ENCODE measurements at regions not wholly inside any gene's neighbourhood (a gene's known extent, or its start where the extent isn't known, plus 50 kb on each side); places are given as distances from the start of the nearest gene placed in this dataset.

- Histone ChIP-seq H3K9ac (replicated peaks; ENCODE audit: extremely low read depth, insufficient read depth, low read length) (no peak overlapping the region), H3K36me3 (ENCODE audit: control insufficient read depth in 2 of 2, extremely low read depth in 1 of 2, insufficient read depth in 2 of 2, low read length in 2 of 2) (no peaks in the 10 kb centered on the region), H3K9me3 (replicated peaks; ENCODE audit: control insufficient read depth, insufficient read depth, low read length) (no peaks in the 10 kb centered on the region), H3K27ac (ENCODE audit: insufficient read depth, low read depth, low read length) (no peak overlapping the region), H3K4me3 (replicated peaks in 1 of 3; ENCODE audit: insufficient read depth in 1 of 3, low read depth in 1 of 3, low read length in 3 of 3) (no peak overlapping the region), H3K4me1 (ENCODE audit: control insufficient read depth, extremely low read depth, insufficient read depth, low read length) (no peaks in the 10 kb centered on the region), H3K4me2 (ENCODE audit: insufficient read depth, low read length) (no peak overlapping the region), H3K9me1 (replicated peaks; ENCODE audit: control insufficient read depth, extremely low read depth, insufficient read depth, low read length) (no peaks in the 10 kb centered on the region), H3K79me2 (ENCODE audit: control insufficient read depth, insufficient read depth, low read length) (no peaks in the 10 kb centered on the region), H2AFZ (ENCODE audit: low read depth, low read length) (no peak overlapping the region), H3K27me3 (ENCODE audit: control insufficient read depth in 2 of 2, insufficient read depth in 2 of 2, low read length in 2 of 2) (no peaks in the 10 kb centered on the region), H4K20me1 (replicated peaks; ENCODE audit: control insufficient read depth, extremely low read depth, insufficient read depth, low read length) (no peaks in the 10 kb centered on the region)
- intact Hi-C loops (cut with micrococcal nuclease), result no loop called here
- dilution Hi-C loops (cut with MboI; ENCODE audit: extremely low pct_ligation_motif_present, low sequenced_read_pairs), result no loop called here
- FAIRE-seq, result no peak
- DNase-seq (ENCODE audit: low read depth, low spot score), result no peak
- no TSS peak for BruUV-seq (replicated peaks)
- POLR2A ChIA-PET, result no interaction called here
- CTCF ChIA-PET, result interaction anchor here (1.0 kb wide), 1 partner anchor 12 kb away, joined by 3 read pairs; no protein-coding TSS in a partner anchor
- no peak for TF ChIP-seq GATA2 (IDR thresholded peaks at IDR 0.05; ENCODE audit: insufficient read depth, insufficient read length, low read depth, low read length)
- TF ChIP-seq POLR2AphosphoS5 (IDR thresholded peaks at IDR 0.05; ENCODE audit: insufficient read depth, low read depth, low read length), result no peak
- TF ChIP-seq MYC (IDR thresholded peaks at IDR 0.05; ENCODE audit: low read depth, low read length), result no peak
- no peak for TF ChIP-seq JUN (IDR thresholded peaks at IDR 0.05; ENCODE audit: borderline replicate concordance, insufficient read depth, insufficient read length, low read depth)
- no peak for TF ChIP-seq MAX (IDR thresholded peaks at IDR 0.05; ENCODE audit: insufficient read depth, insufficient read length)
- no peak for TF ChIP-seq FOS (IDR thresholded peaks at IDR 0.05; ENCODE audit: borderline replicate concordance, insufficient read depth, low read length)
- no peak for TF ChIP-seq EZH2 (IDR thresholded peaks at IDR 0.05; ENCODE audit: borderline replicate concordance, low read depth, low read length, severe bottlenecking)
- TF ChIP-seq POLR2A (IDR thresholded peaks at IDR 0.05; ENCODE audit: low read depth, low read length), result no peak
- TF ChIP-seq CTCF (IDR thresholded peaks at IDR 0.05; ENCODE audit: extremely low read depth in 1 of 2, insufficient read depth in 1 of 2, low read depth in 1 of 2, low read length in 2 of 2), result no peak
Measured at GRCh38 chr4:17058916-17059741, 160.7 kb upstream of the LDB2 start.
